ENCODE measurements at regions not wholly inside any gene's neighbourhood (a gene's known extent, or its start where the extent isn't known, plus 50 kb on each side); places are given as distances from the start of the nearest gene placed in this dataset.
A peak's percentile ranks its signal among the peaks of the same experiment; 100 is the strongest.

GRCh38 chr16:82331397-82331796 is 161.4 kb upstream of the MPHOSPH6 start:
- no peak overlapping the region for H3K9ac ChIP-seq (ENCODE audit: insufficient read depth, low read depth, low read length)
- ChIA-PET POLR2A (no interaction called here), CTCF (ENCODE audit: low intra/inter-chr PET ratio, low total read pairs) (no interaction called here)
- H3K4me3 ChIP-seq (replicated peaks in 1 of 3; ENCODE audit: insufficient read depth in 1 of 3, low read depth in 2 of 3, low read length in 3 of 3), result no peak overlapping the region
- in situ Hi-C loops (cut with HindIII; ENCODE audit: extremely low pct_ligation_motif_present, low pct_unique_long_range_greater_than_20kb) (no loop called here), intact Hi-C loops (cut with micrococcal nuclease; ENCODE audit: unreplicated experiment) (no loop called here)
- no peak overlapping the region for H2AFZ ChIP-seq (ENCODE audit: low read length)
- H3K9me3 ChIP-seq (ENCODE audit: low read length), result no peaks in the 10 kb centered on the region
- no peak for ATAC-seq
- BruUV-seq (replicated peaks), result no TSS peak
- no peaks in the 10 kb centered on the region for H3K79me2 ChIP-seq (ENCODE audit: insufficient read depth, low read length)
- H3K36me3 ChIP-seq (replicated peaks in 1 of 2; ENCODE audit: control insufficient read depth in 1 of 2, insufficient read depth in 2 of 2, low read length in 2 of 2), result no peaks in the 10 kb centered on the region
- WGBS (ENCODE audit: low lambda C conversion rate), result 66% methylated on average over 3 of the region's 3 CpGs
- FAIRE-seq, result no peak
- peaks cover 37% of the 10 kb centered on the region for H3K4me1 ChIP-seq (ENCODE audit: insufficient read depth, low read length)
- H3K27ac ChIP-seq (ENCODE audit: extremely low read length, insufficient read depth, low read length), result no peak overlapping the region
- 0 out of 2 replicates have a peak, but pooled peaks have one; percentile 16 for TF ChIP-seq PBX2 (CRISPR knock-in tag; IDR thresholded peaks at IDR 0.05)
- no peak for TF ChIP-seq WIZ (CRISPR knock-in tag; IDR thresholded peaks at IDR 0.05)
- H3K4me2 ChIP-seq (ENCODE audit: low read depth, low read length), result no peak overlapping the region
- H3K27me3 ChIP-seq (ENCODE audit: control insufficient read depth in 1 of 2, insufficient read depth in 2 of 2, low read length in 2 of 2), result peaks cover 0 to 9% of the 10 kb centered on the region in 2 experiments; a peak in 2 of 5 replicates
- DNase-seq (ENCODE audit: low spot score), result no peak
- no peaks in the 10 kb centered on the region for H4K20me1 ChIP-seq (ENCODE audit: insufficient read depth, low read length)

DNA sequence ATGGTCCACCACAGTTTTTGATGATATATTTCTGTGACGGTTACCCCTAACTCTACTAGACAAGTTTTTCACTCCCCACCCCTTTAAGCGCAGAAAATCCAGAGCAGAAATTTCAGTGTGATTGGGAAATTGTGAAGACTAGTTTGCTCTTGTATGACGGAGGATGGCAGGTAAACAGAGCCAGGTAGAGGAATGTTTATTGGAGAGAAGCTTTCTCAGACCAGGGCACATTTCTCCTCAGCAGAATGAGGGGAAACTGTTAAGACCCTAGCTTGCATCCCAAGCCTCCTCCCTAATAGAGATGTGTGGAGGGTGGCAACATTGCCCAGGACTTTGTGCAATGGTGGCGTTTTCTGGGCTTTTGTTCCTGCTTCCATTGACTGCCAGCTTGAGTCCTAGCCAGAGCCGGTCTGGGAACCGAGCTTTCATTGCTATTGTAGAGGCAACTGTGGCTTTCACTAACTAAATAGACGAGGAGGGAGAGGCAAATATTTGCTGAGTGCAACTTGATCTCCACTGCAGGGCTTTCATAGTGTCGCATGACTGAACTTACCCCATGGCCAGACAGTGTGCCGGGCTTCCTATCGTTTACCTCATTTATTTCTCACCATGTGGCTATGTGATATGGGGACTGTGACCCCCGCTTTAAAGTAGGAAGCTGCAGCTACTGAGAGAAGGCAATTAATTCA is 159.6 kb upstream of the MPHOSPH6 start:
- FAIRE-seq (peak; percentile 97), ATAC-seq (peak; percentile 99), DNase-seq (ENCODE audit: low spot score) (peak; percentile 89)
- POLR2A ChIA-PET, result interaction anchor here (0.8 kb wide), 1 partner anchor 279 kb away, joined by 3 read pairs; no protein-coding TSS in a partner anchor
- Histone ChIP-seq H3K27ac (ENCODE audit: extremely low read length, insufficient read depth, low read length) (no peak overlapping the region), H3K79me2 (ENCODE audit: insufficient read depth, low read length) (no peaks in the 10 kb centered on the region), H3K4me3 (replicated peaks in 1 of 3; ENCODE audit: insufficient read depth in 1 of 3, low read depth in 2 of 3, low read length in 3 of 3) (no peak overlapping the region), H3K27me3 (ENCODE audit: control insufficient read depth in 1 of 2, insufficient read depth in 2 of 2, low read length in 2 of 2) (peaks cover 0 to 9% of the 10 kb centered on the region in 2 experiments; a peak in 2 of 5 replicates), H4K20me1 (ENCODE audit: insufficient read depth, low read length) (no peaks in the 10 kb centered on the region), H3K9ac (ENCODE audit: insufficient read depth, low read depth, low read length) (no peak overlapping the region), H3K4me2 (ENCODE audit: low read depth, low read length) (peak overlapping the region; percentile 23), H3K36me3 (replicated peaks in 1 of 2; ENCODE audit: control insufficient read depth in 1 of 2, insufficient read depth in 2 of 2, low read length in 2 of 2) (no peaks in the 10 kb centered on the region), H2AFZ (ENCODE audit: low read length) (no peak overlapping the region), H3K4me1 (ENCODE audit: insufficient read depth, low read length) (peaks cover 37% of the 10 kb centered on the region), H3K9me3 (ENCODE audit: low read length) (no peaks in the 10 kb centered on the region)
- intact Hi-C loops (cut with micrococcal nuclease; ENCODE audit: unreplicated experiment), result no loop called here
- BruUV-seq (replicated peaks), result no TSS peak
- WGBS (ENCODE audit: low lambda C conversion rate), result 3% methylated on average over 9 of the region's 11 CpGs
- in situ Hi-C loops (cut with HindIII; ENCODE audit: extremely low pct_ligation_motif_present, low pct_unique_long_range_greater_than_20kb), result no loop called here
- CTCF ChIA-PET (ENCODE audit: low intra/inter-chr PET ratio, low total read pairs), result no interaction called here
- TF ChIP-seq POGZ (CRISPR knock-in tag; IDR thresholded peaks at IDR 0.05), result 0 out of 2 replicates have a peak, but pooled peaks have one; percentile 47
- TF ChIP-seq SNAPC5 (CRISPR knock-in tag; IDR thresholded peaks at IDR 0.05; ENCODE audit: borderline replicate concordance), result no peak
- TF ChIP-seq HNF1A (IDR thresholded peaks at IDR 0.05; ENCODE audit: low read depth), result no peak
- peak; percentile 49 for TF ChIP-seq HNF1A (CRISPR knock-in tag; IDR thresholded peaks at IDR 0.05; ENCODE audit: borderline replicate concordance)
- TF ChIP-seq BCL6 (CRISPR knock-in tag; IDR thresholded peaks at IDR 0.05), result peak; percentile 63; the same call in 1 of the 2 replicates
